SKM-1 (cell line): ENCODE measurements at regions not wholly inside any gene's neighbourhood (a gene's known extent, or its start where the extent isn't known, plus 50 kb on each side); places are given as distances from the start of the nearest gene placed in this dataset.
"Not testable (repeated sequence)": the region's sequence is repeated elsewhere in the genome, so short reads cannot be mapped to it uniquely, and the experiment has no call there.

Experiments
- DNase-seq: peaks from one replicate; lab custom pipeline; 2025; ENCODE audit not compliant: unreplicated experiment; lab: John Stamatoyannopoulos, UW

DNA sequence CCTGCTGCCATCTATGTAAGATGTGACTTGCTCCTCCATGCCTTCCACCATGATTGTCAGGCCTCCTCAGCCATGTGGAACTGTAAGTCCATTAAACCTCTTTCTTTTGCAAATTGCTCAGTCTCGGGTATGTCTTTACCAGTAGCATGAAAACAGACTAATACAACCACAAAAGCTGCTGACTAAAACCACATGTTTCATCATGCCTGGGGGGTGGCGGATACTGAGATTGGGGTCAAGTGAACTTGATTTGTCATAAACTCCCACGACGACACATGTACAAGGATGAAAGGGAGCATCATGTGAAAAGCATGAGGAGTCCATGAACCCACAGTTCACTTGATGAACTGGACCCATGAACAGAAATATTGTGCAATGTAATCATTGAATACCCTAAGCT is 134.9 kb upstream of the ANK3 start:
- no peak for DNase-seq

DNA sequence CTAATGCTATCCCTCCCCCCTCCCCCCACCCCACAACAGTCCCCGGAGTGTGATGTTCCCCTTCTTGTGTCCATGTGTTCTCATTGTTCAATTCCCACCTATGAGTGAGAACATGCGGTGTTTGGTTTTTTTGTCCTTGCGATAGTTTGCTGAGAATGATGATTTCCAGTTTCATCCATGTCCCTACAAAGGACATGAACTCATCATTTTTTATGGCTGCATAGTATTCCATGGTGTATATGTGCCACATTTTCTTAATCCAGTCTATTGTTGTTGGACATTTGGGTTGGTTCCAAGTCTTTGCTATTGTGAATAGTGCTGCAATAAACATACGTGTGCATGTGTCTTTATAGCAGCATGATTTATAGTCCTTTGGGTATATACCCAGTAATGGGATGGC is 133.7 kb upstream of the ANK3 start:
- DNase-seq = not testable (repeated sequence)

DNA sequence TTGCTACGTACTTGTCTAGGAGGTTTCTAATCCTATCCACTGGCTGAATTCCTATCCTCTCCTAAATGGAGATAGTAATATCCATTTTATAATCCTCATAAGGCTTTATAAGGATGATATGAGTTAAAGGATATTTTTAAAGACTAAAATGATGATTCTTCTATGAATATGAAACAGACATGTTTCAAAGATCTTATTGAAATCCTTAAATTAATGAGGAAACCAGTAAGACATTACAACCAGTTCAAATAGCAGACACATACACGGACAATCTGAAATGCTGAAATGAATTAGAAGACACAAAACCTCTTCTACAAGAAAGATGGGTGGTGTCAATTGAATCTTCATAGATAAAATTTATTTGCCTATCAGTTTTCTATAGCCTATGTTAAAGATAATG is 132.9 kb upstream of the ANK3 start:
- no peak for DNase-seq

DNA sequence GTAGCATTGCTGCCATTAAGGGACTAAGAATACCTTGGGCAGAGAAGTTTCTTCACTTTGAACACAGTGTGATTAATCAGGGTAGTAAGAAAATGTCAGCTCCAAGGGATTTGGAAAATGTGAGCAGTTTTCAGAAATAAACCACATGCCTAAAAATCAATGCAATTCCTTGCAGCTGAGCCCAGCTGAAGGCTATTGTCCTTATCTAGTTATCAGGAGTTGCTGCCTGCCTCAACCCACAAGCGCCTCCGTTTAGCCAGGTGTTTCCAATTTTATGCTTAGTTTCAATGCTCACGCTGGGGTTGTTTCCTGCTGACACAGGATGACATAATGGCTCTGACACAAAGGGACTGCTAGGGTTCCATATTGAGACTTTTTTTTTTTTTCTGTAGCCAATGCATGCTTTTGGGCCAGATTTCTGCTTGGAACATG is 132.3 kb upstream of the ANK3 start:
- no peak for DNase-seq

DNA sequence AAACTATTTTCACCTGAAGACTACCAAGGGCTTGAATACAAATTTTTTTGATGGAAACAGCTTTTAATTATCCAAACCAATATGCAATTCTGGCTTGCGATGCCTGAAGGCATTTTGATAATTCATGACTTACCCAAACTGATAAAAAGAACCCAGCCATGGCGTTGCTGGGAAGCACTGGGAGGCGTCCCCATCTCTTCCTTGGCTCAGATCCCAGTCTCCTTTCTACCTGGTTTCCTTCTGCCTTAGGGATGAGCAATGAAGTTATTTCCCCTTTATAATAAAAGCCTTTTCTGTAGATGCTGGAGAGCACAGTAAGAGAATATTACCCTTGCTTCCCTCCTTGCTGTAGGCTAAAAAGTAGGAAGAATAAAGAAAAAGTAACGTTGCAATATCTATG is 129.1 kb upstream of the ANK3 start:
- no peak for DNase-seq

DNA sequence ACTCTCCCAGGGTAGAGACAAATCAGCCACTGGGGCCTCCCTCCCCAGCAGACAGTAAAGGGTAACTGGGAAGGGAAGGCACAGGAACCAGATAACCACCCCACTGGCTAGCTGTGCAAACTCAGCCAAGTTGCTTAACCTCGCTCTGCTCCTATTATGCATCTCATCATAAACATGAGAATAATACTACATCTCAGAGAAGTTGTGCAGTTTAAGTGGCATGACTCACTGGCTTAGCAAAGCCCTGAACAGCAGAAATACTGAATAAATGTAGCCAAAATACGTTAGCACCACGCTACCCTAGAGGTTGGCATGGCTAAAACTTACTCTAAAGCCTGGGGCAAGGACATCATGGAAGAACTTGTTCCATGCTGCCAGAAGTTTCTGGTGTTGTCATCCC is 128.1 kb upstream of the ANK3 start:
- DNase-seq = no peak

DNA sequence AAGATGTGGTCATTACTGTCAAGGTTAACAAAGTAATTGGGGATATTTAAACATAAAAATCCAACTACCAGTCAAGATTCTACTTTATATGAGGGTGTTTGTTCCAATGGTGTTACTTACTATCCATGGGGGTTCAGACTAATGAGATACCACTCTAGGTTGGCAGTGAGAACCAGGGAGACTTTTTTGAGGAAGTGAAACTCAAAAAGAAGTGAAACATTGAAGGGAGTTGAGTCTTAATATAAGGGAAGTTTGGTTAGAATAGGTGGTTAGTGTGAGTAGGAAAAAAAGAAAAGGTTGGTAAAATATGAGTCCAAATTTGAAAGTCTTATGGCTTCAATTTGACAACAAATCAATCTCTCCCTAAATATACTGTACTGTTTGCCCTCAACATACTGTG is 123.6 kb upstream of the ANK3 start:
- no peak for DNase-seq

DNA sequence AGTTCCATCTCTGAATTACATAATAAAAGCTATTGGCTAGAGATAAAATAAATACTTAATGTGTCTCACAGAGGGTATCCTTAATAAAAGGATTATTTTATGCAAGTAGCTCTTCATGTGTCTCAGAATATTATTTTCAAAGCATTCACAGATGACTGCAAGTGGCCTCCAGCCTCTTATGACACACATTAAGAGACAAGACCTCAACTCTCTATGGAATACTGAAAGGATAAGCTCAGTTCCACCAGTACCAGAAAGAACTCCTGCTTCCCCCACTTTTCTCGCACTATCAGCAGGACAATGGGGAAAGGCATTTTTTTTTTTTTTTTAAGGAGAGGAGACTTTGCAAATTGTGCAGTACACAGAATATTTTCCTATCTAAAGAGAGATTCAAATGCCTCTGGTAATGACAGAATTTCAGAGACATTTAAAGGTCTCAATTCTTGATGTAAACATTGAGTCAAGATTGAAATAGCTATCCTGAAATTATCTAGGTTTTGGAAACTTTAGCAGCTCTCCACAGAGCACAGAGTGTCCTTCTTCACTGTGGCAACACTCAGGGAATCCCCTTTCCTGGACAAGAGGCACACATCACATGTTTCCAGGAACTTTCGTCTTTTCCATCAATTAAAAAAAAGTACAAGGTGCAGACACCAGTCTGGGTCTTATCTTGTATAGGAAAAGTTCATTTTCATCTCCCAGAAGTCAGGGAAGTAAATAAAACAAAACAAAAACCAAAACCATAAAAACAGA is 122.0 kb upstream of the ANK3 start:
- no peak for DNase-seq

DNA sequence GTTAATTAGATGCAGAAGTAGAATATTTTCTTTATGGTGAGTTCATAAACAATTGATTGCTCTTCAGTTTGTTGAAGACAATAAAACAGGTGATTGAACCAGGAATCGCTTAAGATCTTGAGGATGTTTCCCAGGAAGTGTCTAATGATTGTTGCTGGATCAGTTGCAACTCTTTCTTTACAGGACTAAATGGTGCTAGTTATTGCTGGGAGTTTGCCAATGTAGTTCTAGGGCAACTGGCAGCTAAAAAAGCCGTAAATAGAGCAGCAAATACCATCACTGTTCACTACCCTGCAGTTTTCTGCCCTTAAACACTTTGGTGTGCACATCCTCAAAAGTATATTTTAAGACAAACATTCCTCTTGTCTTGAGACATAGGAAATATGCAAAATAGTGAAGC is 119.2 kb upstream of the ANK3 start:
- no peak for DNase-seq

DNA sequence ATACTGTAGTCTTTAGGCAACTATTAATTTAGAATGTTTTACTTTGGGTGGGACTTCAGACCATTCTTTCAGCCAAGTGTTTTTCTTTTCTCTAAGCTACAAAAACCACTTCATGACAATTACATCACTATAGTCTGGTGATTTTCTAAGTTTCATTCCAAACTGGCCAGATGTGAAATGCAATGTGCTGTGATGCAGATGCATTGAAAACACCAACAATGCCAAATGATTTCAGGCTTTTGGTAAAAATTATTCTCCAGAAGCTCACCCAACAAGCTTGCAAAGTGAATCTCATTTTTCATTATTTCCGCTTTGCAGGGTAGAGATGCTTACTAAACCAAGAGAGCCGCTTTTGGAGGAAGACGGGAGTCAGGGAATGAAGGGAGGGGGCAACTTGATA is 118.4 kb upstream of the ANK3 start:
- DNase-seq = no peak

DNA sequence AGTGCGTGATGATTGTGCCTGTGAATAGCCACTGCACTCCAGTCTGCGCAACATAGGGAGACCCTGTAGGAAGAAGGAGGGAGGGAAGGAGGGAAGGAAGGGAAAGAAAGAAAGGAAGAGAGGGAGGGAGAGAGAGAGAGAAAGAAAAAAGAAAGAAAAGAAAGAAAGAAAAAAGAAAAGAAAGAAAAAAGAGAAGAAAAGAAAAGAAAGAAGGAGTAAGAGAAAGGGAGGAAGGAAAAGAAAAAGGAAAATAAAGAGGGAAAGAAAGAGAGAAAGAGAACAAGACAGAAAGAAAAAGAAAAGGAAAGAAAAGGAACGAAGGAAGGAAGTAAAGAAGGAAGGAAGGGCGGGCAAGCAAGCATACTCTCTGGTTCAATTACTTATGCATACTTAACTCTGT is 112.9 kb upstream of the ANK3 start:
- no peak for DNase-seq

DNA sequence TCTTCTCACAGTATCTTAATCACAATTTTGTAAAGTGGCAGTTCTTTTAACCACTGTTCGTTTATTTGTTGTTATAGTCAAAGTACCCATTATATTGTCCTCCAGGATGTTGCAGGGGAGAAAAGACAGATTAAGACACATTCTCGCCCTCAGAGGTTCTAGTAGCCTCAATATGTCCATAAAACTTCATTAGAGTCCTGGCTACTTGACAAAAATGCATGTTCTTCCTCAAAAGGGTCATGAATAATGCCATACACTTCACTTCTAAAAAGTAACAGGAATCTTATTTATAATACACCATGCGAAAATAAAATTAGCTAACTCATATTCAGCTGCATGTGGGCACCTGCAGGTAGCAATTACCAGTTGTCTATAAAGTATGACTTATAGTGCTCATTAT is 109.3 kb upstream of the ANK3 start:
- DNase-seq = no peak

DNA sequence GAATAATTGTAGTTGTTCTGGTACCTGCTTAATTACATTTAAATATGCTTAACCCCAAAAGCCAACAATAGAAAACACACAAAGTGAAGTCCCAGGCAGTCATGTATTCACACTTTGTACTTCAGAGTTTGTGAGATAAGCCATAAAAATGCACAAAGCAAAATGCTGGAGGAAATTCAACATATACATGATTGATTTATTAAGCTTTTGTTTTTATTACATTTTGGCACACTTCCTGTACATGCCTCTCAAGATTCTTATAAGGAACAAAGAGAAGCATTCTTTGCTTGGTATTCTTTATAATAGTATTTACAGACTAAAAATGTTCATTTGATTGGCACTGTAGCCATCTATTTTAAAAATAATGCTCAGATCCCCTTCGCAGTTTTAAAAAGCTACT is 107.7 kb upstream of the ANK3 start:
- DNase-seq = no peak

DNA sequence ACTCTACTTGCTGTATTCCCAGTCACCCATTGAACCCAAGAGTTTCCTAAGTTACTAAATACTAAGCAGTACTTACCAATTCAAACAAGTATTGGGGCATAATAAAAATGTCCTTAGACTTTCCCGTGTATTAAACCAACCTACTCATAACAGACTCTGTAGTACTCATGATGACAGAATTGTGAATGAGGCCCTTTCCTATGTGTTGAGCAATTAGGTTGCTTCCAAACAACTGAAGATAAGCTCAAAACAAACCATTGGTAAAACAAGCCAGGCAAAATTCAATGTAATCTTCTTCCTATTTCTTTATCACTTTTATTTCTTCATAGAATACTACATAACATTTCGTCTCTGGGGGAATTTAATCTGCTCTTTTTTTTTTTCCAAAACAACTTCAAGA is 106.5 kb upstream of the ANK3 start:
- DNase-seq = no peak

DNA sequence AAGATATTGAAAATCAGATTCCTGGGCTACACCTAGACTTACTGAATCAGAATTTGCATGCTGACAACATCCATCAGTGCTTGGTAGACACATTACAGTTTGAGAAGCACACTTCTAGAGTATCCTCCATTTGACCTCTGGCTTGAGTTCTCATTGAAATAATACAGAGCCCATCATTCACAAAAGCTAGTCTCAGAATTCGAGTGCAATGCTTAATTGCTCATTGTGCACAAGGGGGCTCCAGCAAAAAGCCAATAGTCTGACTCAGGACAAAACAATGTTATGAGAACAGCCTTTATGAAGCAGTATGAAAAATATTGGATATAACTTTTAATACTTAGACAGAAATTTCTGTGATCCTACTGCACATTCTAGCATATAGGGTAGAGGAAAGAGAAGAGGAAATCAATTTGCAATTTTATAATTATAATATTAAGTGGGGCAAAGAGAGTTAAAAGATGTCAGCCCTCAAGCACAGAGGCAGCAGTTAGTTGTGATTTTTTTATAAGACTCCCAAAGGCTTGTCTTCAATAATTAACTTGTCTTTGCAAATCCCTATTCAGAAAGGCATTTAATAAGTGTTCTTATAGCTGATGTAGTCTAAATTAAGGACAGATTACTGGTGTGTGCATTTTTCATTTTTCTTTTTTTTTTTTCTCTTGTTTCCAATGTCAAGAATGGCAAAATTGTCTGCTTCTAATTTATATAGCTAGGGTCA is 105.8 kb upstream of the ANK3 start:
- no peak for DNase-seq

DNA sequence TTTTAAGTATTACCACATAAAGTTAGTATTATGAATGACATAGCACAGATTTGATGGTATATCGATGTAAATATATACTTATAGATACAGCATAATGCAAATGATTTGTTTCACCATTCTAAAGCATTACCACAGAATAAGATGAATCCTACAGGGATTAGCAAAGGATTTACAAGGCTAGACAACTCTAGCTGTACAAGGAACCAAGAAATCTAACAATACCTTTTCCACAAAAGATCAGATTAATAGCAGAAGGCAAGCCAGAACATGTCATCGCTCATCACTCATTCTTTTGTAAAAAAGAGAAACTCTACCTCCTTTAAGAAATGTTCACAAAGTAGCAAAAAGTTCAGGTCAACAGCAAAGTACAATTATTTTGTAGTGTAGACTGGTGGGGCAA is 105.1 kb upstream of the ANK3 start:
- DNase-seq = no peak

DNA sequence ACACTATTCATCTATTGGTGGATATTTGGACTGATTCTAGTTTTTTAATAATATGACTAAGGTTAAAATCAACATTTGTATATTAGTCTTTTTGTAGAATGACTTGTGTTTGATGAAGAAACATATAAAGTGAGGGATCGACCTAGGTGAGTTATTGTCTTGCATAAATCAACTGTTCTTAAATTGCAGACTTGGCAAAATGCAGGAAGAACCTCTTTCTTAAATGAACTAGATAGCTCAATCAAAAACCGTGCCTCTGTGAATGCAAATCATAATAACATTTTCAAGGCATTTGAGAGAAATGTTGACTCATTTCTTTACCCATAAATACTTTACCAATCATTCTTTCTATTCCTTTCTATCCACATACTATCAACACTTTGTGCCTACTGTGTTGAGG is 101.5 kb upstream of the ANK3 start:
- no peak for DNase-seq

DNA sequence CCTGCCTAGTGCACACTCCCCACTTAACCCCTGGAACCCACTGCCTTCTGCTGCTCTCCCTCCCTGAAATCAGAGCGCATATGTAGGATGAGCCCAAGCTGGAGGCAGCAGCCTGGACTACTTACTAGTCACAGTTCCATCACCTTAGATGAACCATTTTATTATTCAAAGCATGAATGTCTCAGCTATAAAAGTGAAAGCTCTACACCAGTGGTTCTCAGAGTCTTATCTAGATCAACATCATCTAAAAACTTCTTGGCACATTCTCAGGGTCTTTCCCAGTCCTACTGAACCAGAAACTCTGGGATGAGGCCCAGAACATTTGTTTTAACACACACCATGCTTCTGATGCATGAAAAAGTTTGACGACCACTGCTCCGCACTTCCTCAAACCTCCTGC is 100.3 kb upstream of the ANK3 start:
- DNase-seq = no peak

DNA sequence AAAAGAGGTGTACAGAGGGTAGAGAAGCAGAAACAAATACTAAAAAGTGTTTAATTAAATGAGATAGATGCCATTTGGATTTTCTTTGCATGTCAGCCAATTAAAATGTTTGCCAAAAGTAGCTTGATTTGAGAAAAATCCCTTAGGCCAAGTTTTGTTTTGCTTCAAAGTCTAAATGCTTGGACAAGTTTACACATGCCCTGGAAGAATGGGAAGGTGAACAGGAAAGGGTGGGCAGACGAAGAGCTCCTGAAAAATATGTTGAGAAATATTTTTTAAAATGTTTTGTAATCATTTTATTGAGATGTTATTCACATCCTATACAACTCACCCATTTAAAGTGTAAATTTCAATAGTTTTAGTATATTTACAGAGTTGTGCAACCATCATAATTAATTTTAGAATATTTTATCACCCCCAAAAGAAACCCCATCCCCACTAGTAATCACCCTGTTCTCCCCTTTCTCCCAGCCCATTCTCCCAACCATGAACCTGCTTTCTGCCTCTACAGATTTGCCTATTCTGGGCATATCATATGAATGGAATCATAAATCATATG is 98.5 kb upstream of the ANK3 start:
- DNase-seq = no peak

DNA sequence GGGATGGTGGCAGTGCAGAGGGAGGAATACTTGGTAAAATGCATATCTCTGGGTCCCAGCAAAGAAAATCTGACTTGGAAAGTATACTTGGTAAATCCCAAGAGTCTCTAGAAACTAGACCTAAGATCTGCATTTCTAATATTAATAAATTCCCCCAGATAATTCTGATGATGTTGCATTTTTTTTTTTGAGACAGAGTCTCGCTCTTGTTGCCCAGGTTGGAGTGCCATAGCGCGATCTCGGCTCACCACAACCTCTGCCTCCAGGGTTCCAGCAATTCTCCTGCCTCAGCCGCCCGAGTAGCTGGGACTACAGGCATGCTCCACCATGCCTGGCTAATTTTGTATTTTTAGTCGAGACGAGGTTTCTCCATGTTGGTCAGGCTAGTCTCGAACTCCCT is 97.9 kb upstream of the ANK3 start:
- no peak for DNase-seq

DNA sequence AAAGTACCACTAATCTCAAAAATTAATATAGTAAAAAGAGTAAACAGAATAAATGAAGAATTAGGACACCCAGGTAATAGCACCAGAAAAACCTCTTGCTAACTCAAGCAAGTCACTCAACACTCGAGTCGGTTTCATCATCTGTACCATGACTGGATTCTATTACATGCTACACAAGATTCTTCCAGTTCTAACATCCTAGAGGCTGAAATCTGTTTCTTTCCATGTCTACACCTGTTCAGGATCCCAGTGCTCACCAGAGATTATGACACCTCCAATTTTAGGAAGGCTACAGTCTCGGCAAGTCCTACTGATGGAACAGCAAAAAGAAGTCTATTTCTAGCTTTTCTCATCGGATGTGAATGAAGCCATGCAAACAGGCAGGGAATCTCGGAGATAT is 95.3 kb upstream of the ANK3 start:
- DNase-seq = no peak

DNA sequence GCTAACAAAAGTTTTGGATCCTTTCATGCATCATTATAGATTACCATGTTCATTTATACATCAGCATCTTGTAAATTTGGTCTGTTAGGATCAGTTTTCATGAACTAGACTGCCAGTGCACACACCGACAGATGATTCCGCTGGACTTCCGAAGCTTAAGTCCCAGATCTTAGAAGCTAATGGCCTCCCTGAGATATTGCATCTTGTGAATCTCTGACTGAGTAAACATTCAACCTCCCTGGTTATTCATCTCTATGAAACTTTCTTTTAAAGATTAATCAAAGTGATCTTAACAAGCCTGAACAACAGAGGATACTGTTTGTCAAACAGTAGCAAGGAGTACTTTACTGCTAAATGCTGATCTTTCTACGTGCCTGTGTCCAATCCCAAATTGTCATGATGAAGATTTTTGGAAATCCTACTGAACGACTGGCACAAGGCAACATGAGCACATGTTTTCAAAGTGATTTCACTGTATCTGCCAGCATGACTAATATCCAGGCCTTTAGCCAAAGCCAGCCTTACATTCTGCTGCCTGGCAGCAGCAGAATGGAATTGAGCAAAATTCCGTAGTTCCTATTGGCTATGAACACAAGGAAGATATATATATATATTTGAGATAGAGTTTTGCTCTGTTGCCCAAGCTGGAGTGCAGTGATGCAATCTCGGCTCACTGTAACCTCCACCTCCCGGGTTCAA is 91.3 kb upstream of the ANK3 start:
- DNase-seq = no peak
